ENCODE measurements at regions not wholly inside any gene's neighbourhood (a gene's known extent, or its start where the extent isn't known, plus 50 kb on each side); places are given as distances from the start of the nearest gene placed in this dataset.

DNA sequence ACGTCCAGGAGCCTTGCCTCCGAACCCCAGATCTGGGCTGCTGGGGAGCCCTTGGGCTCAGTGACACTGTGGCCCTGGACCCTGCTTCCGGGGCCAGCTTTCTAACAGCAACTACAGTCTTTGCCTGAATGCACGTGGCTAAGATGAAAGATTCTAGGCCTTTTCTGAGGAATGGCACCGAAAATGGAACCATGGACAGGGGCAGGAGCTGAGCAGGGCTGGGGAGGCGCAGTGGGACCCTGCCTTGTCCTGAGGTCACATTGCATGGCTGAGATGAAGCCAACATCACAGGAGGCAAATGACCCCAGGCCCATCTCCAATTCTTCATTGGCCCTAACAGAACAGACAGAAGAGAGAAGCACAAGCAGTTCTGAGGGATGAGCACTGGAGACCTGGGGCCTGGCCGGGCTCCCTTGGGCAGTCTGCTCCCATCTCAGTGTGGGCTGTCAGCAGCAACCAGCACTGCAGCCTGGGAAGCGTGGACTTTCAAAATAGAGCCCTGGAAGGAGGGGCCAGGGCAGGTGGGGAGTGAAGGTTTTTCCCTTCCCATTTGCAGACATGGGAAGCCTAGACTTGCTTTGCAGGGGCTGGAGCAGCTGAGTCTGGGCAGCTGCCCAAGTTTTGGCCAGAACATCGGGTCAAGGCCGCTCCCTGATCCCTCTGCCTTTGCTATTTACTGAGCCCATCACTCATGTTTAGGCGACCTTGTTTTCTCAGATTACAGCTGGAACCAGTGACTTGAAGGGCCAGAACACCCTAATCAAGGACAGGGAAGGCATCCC, 114.4 kb upstream of the TCERG1L start:
- DNase-seq (ENCODE audit: low spot score) = no peak

GRCh38 chr10:131426534-131426898, 115.0 kb upstream of the TCERG1L start:
- DNase-seq (ENCODE audit: low spot score) = no peak

DNA sequence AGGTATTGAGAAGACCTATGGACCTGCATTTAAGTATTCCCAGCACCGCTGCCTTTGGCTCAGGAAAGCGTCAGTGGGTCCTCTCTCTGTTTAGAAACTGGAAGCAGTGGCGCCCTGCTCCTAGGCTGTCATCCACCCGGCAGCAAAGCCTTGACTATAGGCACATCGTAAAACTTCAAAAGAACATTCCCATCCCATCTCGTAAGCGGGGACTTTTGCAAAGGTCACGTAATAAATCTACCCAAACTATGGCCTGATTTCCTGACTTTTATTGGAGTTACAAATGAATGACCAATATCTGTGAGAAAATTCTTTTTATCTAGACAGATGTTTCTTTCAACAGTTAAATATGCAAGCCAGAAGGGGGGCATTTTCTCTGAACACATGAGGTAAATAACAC, 115.8 kb upstream of the TCERG1L start:
- no peak for DNase-seq (ENCODE audit: low spot score)

DNA sequence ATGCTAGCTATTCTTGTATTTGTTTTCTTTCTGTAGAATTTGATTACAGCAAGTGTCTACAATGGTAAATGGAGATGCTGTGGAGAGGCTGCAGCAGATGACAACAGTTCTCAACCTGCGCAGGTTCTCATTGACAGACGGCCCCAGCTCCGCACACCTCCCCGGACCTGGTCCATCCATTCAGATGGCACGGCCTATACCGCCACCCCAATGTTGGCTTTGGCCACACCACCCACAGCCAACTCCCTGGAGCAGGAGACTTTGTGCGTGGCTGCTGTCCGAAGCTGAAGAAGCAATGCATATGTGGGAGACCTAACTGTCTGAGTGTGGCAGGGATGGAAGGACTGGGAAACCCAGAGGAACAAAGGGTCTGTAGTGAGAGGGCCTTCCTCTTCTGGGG, 116.4 kb upstream of the TCERG1L start:
- no peak for DNase-seq (ENCODE audit: low spot score)

- DNase-seq (ENCODE audit: low spot score) = no peak
These were observed 117.6 kb upstream of the TCERG1L start for GRCh38 chr10:131429141-131429540.

GRCh38 chr10:131429942-131430341, 118.4 kb upstream of the TCERG1L start:
- no peak for DNase-seq (ENCODE audit: low spot score)

- DNase-seq (ENCODE audit: low spot score) = no peak
These were observed 119.3 kb upstream of the TCERG1L start for GRCh38 chr10:131430716-131431412.

GRCh38 chr10:131431533-131431932, 120.0 kb upstream of the TCERG1L start:
- DNase-seq (ENCODE audit: low spot score) = no peak

DNA sequence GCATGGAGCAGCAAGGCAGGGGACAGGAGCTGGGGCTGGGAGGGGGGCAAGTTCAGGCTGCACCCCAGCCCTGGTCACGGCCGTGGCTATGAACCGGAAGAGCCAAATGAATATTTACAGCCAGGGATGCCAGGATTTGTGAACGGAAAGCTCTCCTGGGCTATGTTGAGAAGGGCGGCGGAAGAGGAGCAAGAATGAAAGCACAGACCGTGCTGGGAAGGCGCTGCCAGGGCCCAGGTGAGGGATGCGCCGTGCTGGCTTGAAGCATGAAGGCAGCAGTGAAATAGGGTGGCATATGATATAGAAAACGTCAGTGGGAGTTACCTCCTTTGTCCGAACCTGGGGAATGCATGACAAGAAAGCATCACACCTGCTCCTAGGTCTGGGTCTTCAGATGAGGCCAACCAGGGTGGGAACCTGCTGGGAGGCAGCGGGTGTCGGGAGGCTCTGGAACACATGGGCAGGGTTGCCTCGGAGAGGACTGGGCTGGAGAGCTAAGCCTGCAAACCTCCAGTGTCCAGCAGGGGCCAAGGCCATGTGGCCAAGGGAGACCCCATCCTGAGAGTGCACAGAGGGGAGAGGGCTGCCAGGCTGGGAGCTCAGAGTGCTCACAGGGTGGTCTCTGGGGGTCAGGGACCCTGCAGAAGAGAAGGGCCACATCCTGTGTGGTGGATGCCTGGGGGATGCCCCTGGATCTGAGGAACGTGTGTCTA, 120.6 kb upstream of the TCERG1L start:
- no peak for DNase-seq (ENCODE audit: low spot score)

GRCh38 chr10:131433568-131433967, 122.0 kb upstream of the TCERG1L start:
- DNase-seq (ENCODE audit: low spot score) = no peak

GRCh38 chr10:131435232-131435631, 123.7 kb upstream of the TCERG1L start:
- no peak for DNase-seq (ENCODE audit: low spot score)

- no peak for DNase-seq (ENCODE audit: low spot score)
These were observed 124.4 kb upstream of the TCERG1L start for GRCh38 chr10:131435760-131436457.

- no peak for DNase-seq (ENCODE audit: low spot score)
These were observed 124.9 kb upstream of the TCERG1L start for GRCh38 chr10:131436458-131436857.

DNA sequence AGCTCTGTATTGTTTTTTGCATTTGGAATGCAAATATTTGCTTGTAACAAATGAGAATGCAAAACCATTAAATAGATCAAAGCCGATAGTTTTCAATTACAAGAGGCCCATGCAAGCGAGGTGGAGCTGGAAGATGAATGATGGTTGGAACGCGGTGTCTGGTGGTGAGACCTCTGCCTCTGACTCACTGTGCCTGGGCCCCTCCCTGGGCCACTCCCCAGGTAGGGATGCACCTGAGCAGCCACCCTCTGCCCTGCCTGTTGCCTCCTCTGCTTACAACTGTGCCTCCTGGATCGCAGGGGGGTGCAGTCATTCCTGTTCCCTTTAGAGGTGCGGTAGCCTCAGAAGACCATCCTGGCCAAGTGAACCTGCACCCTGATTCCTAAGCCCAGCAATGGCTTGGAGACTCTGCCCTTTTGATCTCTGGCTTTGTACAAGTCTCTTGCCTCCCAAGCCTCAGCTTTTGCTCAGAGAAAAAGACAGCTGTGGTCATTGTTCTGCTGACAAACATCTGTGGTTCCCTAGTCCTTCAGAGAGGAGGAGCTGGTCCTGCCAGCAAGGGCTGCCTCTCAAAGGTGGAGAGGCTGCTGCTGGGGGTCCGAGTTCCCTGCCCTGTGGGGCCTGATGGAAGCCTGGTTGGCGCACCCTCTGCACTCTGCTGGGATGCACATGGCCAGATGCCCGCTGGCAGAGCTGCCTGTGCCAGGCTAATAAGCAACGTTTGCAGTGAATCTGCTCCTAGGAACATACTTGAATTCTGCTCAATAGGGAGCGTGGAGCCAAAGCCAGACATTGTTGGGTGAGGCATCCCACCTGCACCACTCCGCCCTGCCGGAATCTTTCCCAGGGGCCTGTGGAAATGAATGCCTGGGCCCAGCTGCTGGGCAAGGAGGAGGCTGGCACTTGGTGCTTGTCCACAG, 126.3 kb upstream of the TCERG1L start:
- DNase-seq (ENCODE audit: low spot score) = no peak

DNA sequence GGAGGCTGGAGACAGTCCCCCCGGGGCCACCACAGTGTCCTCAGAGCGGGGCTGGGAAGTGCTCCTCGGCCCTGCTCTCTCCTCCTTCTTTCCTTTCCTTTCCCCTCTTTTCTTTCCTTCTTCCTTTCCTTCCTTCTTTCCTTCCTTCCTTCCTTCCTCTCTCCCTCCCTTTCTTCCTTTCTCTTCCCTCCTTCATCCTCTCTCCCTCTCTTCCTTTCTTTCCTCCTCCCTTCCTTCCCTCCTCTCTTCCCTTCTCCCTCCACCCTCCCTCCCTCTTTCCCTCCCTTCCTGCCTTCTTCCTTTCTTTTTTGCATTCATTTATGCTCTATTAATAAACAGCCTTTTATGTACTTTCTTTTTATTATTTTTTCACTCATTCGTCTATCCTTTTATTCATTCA, 127.1 kb upstream of the TCERG1L start:
- DNase-seq (ENCODE audit: low spot score) = no peak

DNA sequence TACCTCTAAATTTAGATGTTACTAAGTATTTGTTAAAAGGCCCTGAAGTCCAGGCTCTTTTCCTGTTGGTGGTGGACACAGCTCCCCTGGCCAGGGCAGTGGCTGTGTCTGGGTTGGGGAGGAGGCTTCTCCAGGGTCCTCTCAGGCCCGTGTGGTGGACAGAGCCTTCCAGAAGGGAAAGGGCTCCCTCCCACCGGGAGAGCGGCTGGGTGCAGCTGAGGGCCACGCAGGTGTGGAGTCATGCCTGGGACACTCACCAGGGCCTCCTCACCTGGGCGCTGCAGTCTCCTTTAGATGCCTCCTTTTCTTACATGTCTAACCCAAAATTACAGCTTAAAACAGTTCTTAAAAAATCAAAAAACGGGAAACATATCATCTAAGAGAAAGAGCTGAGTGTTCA, 128.2 kb upstream of the TCERG1L start:
- DNase-seq (ENCODE audit: low spot score) = no peak

DNA sequence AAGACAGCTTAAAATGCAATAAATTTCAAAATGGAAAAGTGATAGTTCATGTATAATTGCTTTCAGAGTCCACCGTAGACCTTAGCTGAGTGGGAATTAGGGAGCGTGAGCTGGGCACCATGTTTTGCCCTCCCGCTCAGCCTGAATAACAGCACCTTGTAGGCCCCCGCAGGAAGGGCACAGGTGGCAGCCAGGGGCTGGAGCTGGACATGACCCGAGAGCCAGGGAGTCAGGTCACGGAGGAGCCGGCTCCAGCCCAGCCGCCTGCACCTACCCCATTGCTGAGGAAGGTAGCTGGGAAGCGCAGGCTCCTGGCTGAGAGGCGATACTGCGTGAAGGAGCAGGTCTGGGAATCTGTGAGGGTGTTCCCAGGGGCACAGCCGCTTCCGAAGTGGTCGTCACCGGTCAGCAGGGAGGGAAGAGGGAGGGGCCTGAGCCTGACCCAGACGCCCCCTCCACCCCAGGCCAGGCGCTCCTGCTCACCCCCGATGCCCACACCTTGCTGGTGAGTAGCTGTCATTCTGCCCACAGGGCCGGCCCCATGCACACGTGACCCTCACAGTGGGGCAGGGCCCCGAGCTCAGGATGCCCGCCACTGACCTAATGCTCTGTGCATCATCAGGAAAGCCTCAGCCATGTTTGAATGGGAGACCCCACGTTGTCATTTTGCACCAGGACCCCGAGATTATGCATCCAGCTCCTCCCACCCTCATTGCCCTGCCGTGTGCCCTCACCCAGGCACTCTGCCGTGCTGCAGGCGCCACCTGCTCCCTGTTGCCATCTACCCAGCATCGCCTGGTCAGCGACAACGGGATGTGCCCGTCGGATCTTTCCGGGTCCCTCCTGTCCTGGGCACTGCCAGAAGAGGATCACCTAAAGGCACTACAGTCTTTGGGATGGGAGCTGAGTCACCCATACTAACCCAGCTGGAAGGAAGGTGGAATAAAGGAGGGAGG, 129.2 kb upstream of the TCERG1L start:
- DNase-seq (ENCODE audit: low spot score) = no peak

DNA sequence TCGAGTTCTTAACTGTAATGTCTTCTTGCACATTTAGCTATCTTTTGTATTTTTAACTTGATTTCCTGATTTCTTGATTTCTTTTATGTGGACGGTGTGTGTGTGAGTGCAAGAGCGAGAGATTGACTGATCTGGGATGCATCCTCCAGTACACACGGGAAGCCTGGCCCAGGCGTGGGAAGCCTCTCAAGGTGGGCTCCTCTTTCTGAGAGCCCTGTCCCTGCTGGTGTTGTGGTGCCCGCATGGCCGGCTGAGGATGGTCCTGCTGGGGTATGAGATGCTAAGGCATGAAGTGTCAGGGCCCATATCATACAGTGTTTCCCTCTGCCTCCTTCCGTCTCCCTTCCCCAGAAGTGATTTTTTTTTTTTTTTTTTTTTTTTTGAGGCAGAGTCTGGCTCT, 130.8 kb upstream of the TCERG1L start:
- DNase-seq (ENCODE audit: low spot score) = no peak

GRCh38 chr10:131444286-131444685, 132.8 kb upstream of the TCERG1L start:
- no peak for DNase-seq (ENCODE audit: low spot score)

- no peak for DNase-seq (ENCODE audit: low spot score)
These were observed 133.4 kb upstream of the TCERG1L start for GRCh38 chr10:131444862-131445461.

Data from left forelimb (tissue), 1 donor.